K562 (cell line): ENCODE measurements at regions not wholly inside any gene's neighbourhood (a gene's known extent, or its start where the extent isn't known, plus 50 kb on each side); places are given as distances from the start of the nearest gene placed in this dataset.

ENCODE experiments used
- ATAC-seq: fragments of 200-7000 bp; cut with Tn5 transposase; 3 replicates; pipeline ENCODE4 v1.9.1; 2020; ENCODE audit warnings: moderate library complexity
- BruUV-seq: library from RNA; stranded (reverse); fragments of 400-500 nt; replicated peaks from 2 replicates; lab custom pipeline; 2021; lab: Mats Ljungman, UMichigan
- CTCF ChIA-PET: fragments of 300-600 bp; formaldehyde crosslinking; extraction: SDS; loops from one replicate; lab custom pipeline; 2021; ENCODE audit warnings: low intra/inter-chr PET ratio; lab: Yijun Ruan, JAX
- POLR2A ChIA-PET: fragments of 300-600, 350-650 bp; sonication (Branson Sonifier 250); formaldehyde crosslinking; extraction: SDS; loops from one replicate; lab custom pipeline; 2021; ENCODE audit warnings: antibody characterized with exemption, inconsistent platforms; lab: Yijun Ruan, JAX
- DNase-seq, 4 experiments: peaks; one replicate each; pipeline versions ENCODE4 v3.0.0 to v3.0.0-alpha.2; 2011 to 2018; ENCODE audit warnings: low spot score in 3 of 4, mixed read lengths in 3 of 4; ENCODE audit errors: extremely low read depth in 1 of 4
- FAIRE-seq: peaks from 2 replicates; lab custom pipeline; 2011; peaks lifted over from hg19 to GRCh38; lab: Jason Lieb, UNC
- H2AFZ ChIP-seq: 2 replicates; pipeline ENCODE4 v1.6.0; 2011; ENCODE audit warnings: low read depth, low read length, control low read depth, inconsistent platforms
- H3K27ac ChIP-seq: fragments of 200-600 bp; 3 replicates; pipeline ENCODE4 v1.8.0; 2011; ENCODE audit warnings: low read depth, mild to moderate bottlenecking, control low read depth, inconsistent platforms, low read length, moderate library complexity, mixed read lengths; ENCODE audit errors: extremely low read depth
- H3K27me3 ChIP-seq, 2 experiments: fragments of 300-600 bp in 1 of 2; 2 replicates in 1 of 2; 3 replicates in 1 of 2; pipeline versions ENCODE4 v1.6.0 to v1.8.0; 2011; ENCODE audit warnings: inconsistent platforms in 2 of 2, low read length in 2 of 2, mild to moderate bottlenecking in 1 of 2, mixed read lengths in 1 of 2, moderate library complexity in 1 of 2; ENCODE audit not compliant: control insufficient read depth in 2 of 2, insufficient read depth in 2 of 2
- H3K36me3 ChIP-seq: fragments of 300-600 bp; 3 replicates; pipeline ENCODE4 v1.8.0; 2011; ENCODE audit warnings: mild to moderate bottlenecking, low read length, inconsistent platforms; ENCODE audit not compliant: control insufficient read depth, insufficient read depth
- H3K4me1 ChIP-seq, 2 experiments: fragments of 200-600 bp in 1 of 2; replicated peaks in 1 of 2; 2 replicates in 1 of 2; 3 replicates in 1 of 2; pipeline versions ENCODE4 v1.5.1 to v1.8.0; 2011; ENCODE audit warnings: inconsistent platforms in 2 of 2, low read length in 2 of 2, mild to moderate bottlenecking in 1 of 2, mixed read lengths in 1 of 2, moderate library complexity in 1 of 2; ENCODE audit not compliant: control insufficient read depth in 2 of 2, insufficient read depth in 2 of 2
- H3K4me2 ChIP-seq: 2 replicates; pipeline ENCODE4 v1.6.1; 2011; ENCODE audit warnings: low read length, control low read depth, inconsistent platforms, mixed read lengths; ENCODE audit not compliant: insufficient read depth
- H3K4me3 ChIP-seq: fragments of 200-600 bp; sonication (generic), shearing (Covaris generic); 2 replicates; pipeline ENCODE4 v1.5.1; 2016; ENCODE audit warnings: control low read depth, inconsistent platforms
- H3K79me2 ChIP-seq: fragments of 200-600 bp; 3 replicates; pipeline ENCODE4 v1.8.0; 2011; ENCODE audit warnings: low read length, inconsistent platforms; ENCODE audit not compliant: control insufficient read depth, insufficient read depth
- H3K9ac ChIP-seq, 2 experiments: 2 replicates each; pipeline versions ENCODE4 v1.6.0 to v1.6.1; 2011; ENCODE audit warnings: low read depth in 2 of 2, low read length in 2 of 2, control low read depth in 1 of 2, inconsistent platforms in 1 of 2, mild to moderate bottlenecking in 1 of 2, mixed read lengths in 1 of 2; ENCODE audit not compliant: insufficient read depth in 1 of 2
- H3K9me1 ChIP-seq: one replicate; pipeline ENCODE4 v1.6.0; 2011; ENCODE audit warnings: inconsistent platforms, mild to moderate bottlenecking, low read length, moderate library complexity; ENCODE audit not compliant: control insufficient read depth, insufficient read depth
- H3K9me3 ChIP-seq: replicated peaks from 2 replicates; pipeline ENCODE4 v1.5.1; 2011; ENCODE audit warnings: low read depth, low read length, inconsistent platforms; ENCODE audit not compliant: control insufficient read depth, insufficient read depth
- H4K20me1 ChIP-seq: replicated peaks from 2 replicates; pipeline ENCODE4 v1.6.1; 2011; ENCODE audit warnings: low read length, inconsistent platforms, mixed read lengths; ENCODE audit not compliant: control insufficient read depth, insufficient read depth
- FIP1L1 ChIP-seq: fragments of 200-400 bp; formaldehyde crosslinking; IDR thresholded peaks from 2 replicates; pipeline ENCODE4 v1.6.1; 2018; ENCODE audit warnings: mild to moderate bottlenecking, low read depth, low read length; ENCODE audit not compliant: poor library complexity, severe bottlenecking
- FOXK1 ChIP-seq: sonication (generic); formaldehyde crosslinking; IDR thresholded peaks from 2 replicates; pipeline ENCODE4 v1.8.0; 2022; ENCODE audit warnings: missing genetic modification reagents, mild to moderate bottlenecking, borderline replicate concordance
- SMARCB1 ChIP-seq: IDR thresholded peaks from 2 replicates; pipeline ENCODE4 v1.6.1; 2011; ENCODE audit warnings: improper control_type of control experiment, low read depth; ENCODE audit not compliant: insufficient read length
- TEAD2 ChIP-seq: fragments of 450-650 bp; IDR thresholded peaks from 2 replicates; pipeline ENCODE4 v1.6.1; 2016; ENCODE audit warnings: missing genetic modification characterization, control low read depth, missing compliant biosample characterization
- ZBTB12 ChIP-seq: fragments of 250-450 bp; sonication (Bioruptor Pico); IDR thresholded peaks from 2 replicates; pipeline ENCODE4 v1.4.0; 2020
- ZMIZ1 ChIP-seq, 2 experiments: fragments of 150-350 bp in 1 of 2; IDR thresholded peaks; 2 replicates each; pipeline ENCODE4 v1.6.1; 2012 to 2016; ENCODE audit warnings: low read depth in 2 of 2, low read length in 2 of 2, mild to moderate bottlenecking in 1 of 2, moderate library complexity in 1 of 2
- ZNF217 ChIP-seq: sonication (generic); formaldehyde crosslinking; IDR thresholded peaks from 2 replicates; pipeline ENCODE4 v1.8.0; 2022; ENCODE audit warnings: mild to moderate bottlenecking, missing genetic modification reagents
- WGBS: fragments of 100-300 bp; shearing (Covaris generic); methylation state at CpG from one replicate; pipeline ENCODE4 v1.1.6; 2016; ENCODE audit warnings: low coverage, mixed read lengths; ENCODE audit not compliant: insufficient coverage; ENCODE audit errors: missing lambda C conversion rate; 5-methylcytosine and 5-hydroxymethylcytosine counted together
- in situ Hi-C: fragments of 300-500 bp; cut with MboI; formaldehyde crosslinking; loops from 4 replicates; pipeline ENCODE4 v1.15.0; 2018; ENCODE audit warnings: inconsistent platforms, mixed read lengths
- intact Hi-C: fragments of 100-400 bp; cut with micrococcal nuclease; formaldehyde crosslinking; loops from 2 replicates; pipeline ENCODE4 v1.14.2; 2022
- TF ChIP-seq, protein P1 (sequence below): conservative IDR thresholded peaks from 2 replicates; pipeline ENCODE4 v1.6.1; 2011; ENCODE audit warnings: low read depth, mild to moderate bottlenecking, low read length; ENCODE audit not compliant: control insufficient read depth

- ChIA-PET POLR2A (interaction anchor here (0.7 to 4.2 kb wide), 5 partner anchors 10 to 21 kb away, joined by 4 to 18 read pairs (median 4); no protein-coding TSS in a partner anchor), CTCF (no interaction called here)
- intact Hi-C loops = no loop called here
- ATAC-seq = no peak
- Histone ChIP-seq H3K27ac (no peak overlapping the region), H2AFZ (no peak overlapping the region), H3K27me3 (peaks cover 0 to 3% of the 10 kb centered on the region in 2 experiments; a peak in 1 of 5 replicates), H4K20me1 (no peaks in the 10 kb centered on the region), H3K4me2 (no peak overlapping the region), H3K4me3 (no peak overlapping the region), H3K9ac (no peak overlapping the region), H3K9me3 (no peaks in the 10 kb centered on the region)
- in situ Hi-C loops = no loop called here
- BruUV-seq = no TSS peak
- no peak for FAIRE-seq
- TF ChIP-seq TEAD2 (tag) (no peak), ZMIZ1 (IDR thresholded peaks at IDR 0.05; ENCODE audit: low read depth in 2 of 2, low read length in 2 of 2) (no peak), ZBTB12 (CRISPR knock-in tag) (no peak), SMARCB1 (no peak), FOXK1 (CRISPR knock-in tag) (no peak), FIP1L1 (no peak), ZNF217 (CRISPR knock-in tag) (no peak)
- TF ChIP-seq, protein P1, sequence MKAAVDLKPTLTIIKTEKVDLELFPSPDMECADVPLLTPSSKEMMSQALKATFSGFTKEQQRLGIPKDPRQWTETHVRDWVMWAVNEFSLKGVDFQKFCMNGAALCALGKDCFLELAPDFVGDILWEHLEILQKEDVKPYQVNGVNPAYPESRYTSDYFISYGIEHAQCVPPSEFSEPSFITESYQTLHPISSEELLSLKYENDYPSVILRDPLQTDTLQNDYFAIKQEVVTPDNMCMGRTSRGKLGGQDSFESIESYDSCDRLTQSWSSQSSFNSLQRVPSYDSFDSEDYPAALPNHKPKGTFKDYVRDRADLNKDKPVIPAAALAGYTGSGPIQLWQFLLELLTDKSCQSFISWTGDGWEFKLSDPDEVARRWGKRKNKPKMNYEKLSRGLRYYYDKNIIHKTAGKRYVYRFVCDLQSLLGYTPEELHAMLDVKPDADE = no peak
- TF ChIP-seq, all 486 proteins: peak for 0
- Histone ChIP-seq H3K36me3 (no peaks in the 10 kb centered on the region), H3K9me1 (no peaks in the 10 kb centered on the region), H3K79me2 (no peaks in the 10 kb centered on the region), H3K4me1 (peaks cover 3 to 8% of the 10 kb centered on the region in 2 experiments; a peak in 4 of 5 replicates)
- DNase-seq = no peak
- 31% methylated on average over 1 of the region's 1 CpG for WGBS
These were observed 80.6 kb downstream of the NAV1 start for GRCh38 chr1:201619513-201619912.
